ENCODE measurements at regions not wholly inside any gene's neighbourhood (a gene's known extent, or its start where the extent isn't known, plus 50 kb on each side); places are given as distances from the start of the nearest gene placed in this dataset.

GRCh38 chr10:78724846-78725245, 343.9 kb upstream of the ZMIZ1 start:
- ATAC-seq (ENCODE audit: low read depth) = no peak
- no peak for TF ChIP-seq CTCF (IDR thresholded peaks at IDR 0.05; ENCODE audit: poor library complexity, severe bottlenecking)
- peaks cover 7% of the 10 kb centered on the region for H3K27me3 ChIP-seq (ENCODE audit: insufficient read depth, poor library complexity, severe bottlenecking)
- no peaks in the 10 kb centered on the region for H3K36me3 ChIP-seq (ENCODE audit: low read depth)
- H3K4me1 ChIP-seq (ENCODE audit: insufficient read depth, poor library complexity, severe bottlenecking) = no peaks in the 10 kb centered on the region
- H3K27ac ChIP-seq (ENCODE audit: poor library complexity, severe bottlenecking) = no peak overlapping the region
- no peak for DNase-seq (ENCODE audit: low spot score)
- H3K4me3 ChIP-seq (ENCODE audit: severe bottlenecking) = no peak overlapping the region
- no peaks in the 10 kb centered on the region for H3K9me3 ChIP-seq (ENCODE audit: severe bottlenecking)

GRCh38 chr10:78726171-78726570, 342.6 kb upstream of the ZMIZ1 start:
- peaks cover 7% of the 10 kb centered on the region for H3K27me3 ChIP-seq (ENCODE audit: insufficient read depth, poor library complexity, severe bottlenecking)
- no peaks in the 10 kb centered on the region for H3K36me3 ChIP-seq (ENCODE audit: low read depth)
- no peak for TF ChIP-seq CTCF (IDR thresholded peaks at IDR 0.05; ENCODE audit: poor library complexity, severe bottlenecking)
- no peaks in the 10 kb centered on the region for H3K9me3 ChIP-seq (ENCODE audit: severe bottlenecking)
- no peaks in the 10 kb centered on the region for H3K4me1 ChIP-seq (ENCODE audit: insufficient read depth, poor library complexity, severe bottlenecking)
- DNase-seq (ENCODE audit: low spot score) (no peak), ATAC-seq (ENCODE audit: low read depth) (no peak)
- H3K27ac ChIP-seq (ENCODE audit: poor library complexity, severe bottlenecking) = no peak overlapping the region
- no peak overlapping the region for H3K4me3 ChIP-seq (ENCODE audit: severe bottlenecking)

- peaks cover 7% of the 10 kb centered on the region for H3K27me3 ChIP-seq (ENCODE audit: insufficient read depth, poor library complexity, severe bottlenecking)
- DNase-seq (ENCODE audit: low spot score) = no peak
- no peak for TF ChIP-seq CTCF (IDR thresholded peaks at IDR 0.05; ENCODE audit: poor library complexity, severe bottlenecking)
- H3K27ac ChIP-seq (ENCODE audit: poor library complexity, severe bottlenecking) = no peak overlapping the region
- no peak overlapping the region for H3K4me3 ChIP-seq (ENCODE audit: severe bottlenecking)
- no peaks in the 10 kb centered on the region for H3K36me3 ChIP-seq (ENCODE audit: low read depth)
- H3K4me1 ChIP-seq (ENCODE audit: insufficient read depth, poor library complexity, severe bottlenecking) = no peaks in the 10 kb centered on the region
- no peaks in the 10 kb centered on the region for H3K9me3 ChIP-seq (ENCODE audit: severe bottlenecking)
- ATAC-seq (ENCODE audit: low read depth) = no peak
Measured at GRCh38 chr10:78727251-78727650, 341.5 kb upstream of the ZMIZ1 start.

- no peak overlapping the region for H3K4me3 ChIP-seq (ENCODE audit: severe bottlenecking)
- H3K36me3 ChIP-seq (ENCODE audit: low read depth) = no peaks in the 10 kb centered on the region
- H3K27me3 ChIP-seq (ENCODE audit: insufficient read depth, poor library complexity, severe bottlenecking) = peaks cover 7% of the 10 kb centered on the region
- no peaks in the 10 kb centered on the region for H3K9me3 ChIP-seq (ENCODE audit: severe bottlenecking)
- DNase-seq (ENCODE audit: low spot score) = no peak
- no peak for TF ChIP-seq CTCF (IDR thresholded peaks at IDR 0.05; ENCODE audit: poor library complexity, severe bottlenecking)
- no peaks in the 10 kb centered on the region for H3K4me1 ChIP-seq (ENCODE audit: insufficient read depth, poor library complexity, severe bottlenecking)
- no peak for ATAC-seq (ENCODE audit: low read depth)
- H3K27ac ChIP-seq (ENCODE audit: poor library complexity, severe bottlenecking) = no peak overlapping the region
Measured at GRCh38 chr10:78727728-78728127, 341.0 kb upstream of the ZMIZ1 start.

- H3K4me1 ChIP-seq (ENCODE audit: insufficient read depth, poor library complexity, severe bottlenecking) = no peaks in the 10 kb centered on the region
- H3K36me3 ChIP-seq (ENCODE audit: low read depth) = no peaks in the 10 kb centered on the region
- H3K27me3 ChIP-seq (ENCODE audit: insufficient read depth, poor library complexity, severe bottlenecking) = peaks cover 7% of the 10 kb centered on the region
- no peak overlapping the region for H3K4me3 ChIP-seq (ENCODE audit: severe bottlenecking)
- no peak overlapping the region for H3K27ac ChIP-seq (ENCODE audit: poor library complexity, severe bottlenecking)
- DNase-seq (ENCODE audit: low spot score) (no peak), ATAC-seq (ENCODE audit: low read depth) (no peak)
- no peak for TF ChIP-seq CTCF (IDR thresholded peaks at IDR 0.05; ENCODE audit: poor library complexity, severe bottlenecking)
- H3K9me3 ChIP-seq (ENCODE audit: severe bottlenecking) = no peaks in the 10 kb centered on the region
Measured at GRCh38 chr10:78728176-78728575, 340.6 kb upstream of the ZMIZ1 start.
